HG03460 (cell line): ENCODE measurements at regions not wholly inside any gene's neighbourhood (a gene's known extent, or its start where the extent isn't known, plus 50 kb on each side); places are given as distances from the start of the nearest gene placed in this dataset.
"Not testable (repeated sequence)": the region's sequence is repeated elsewhere in the genome, so short reads cannot be mapped to it uniquely, and the experiment has no call there.

Experiments used
- ATAC-seq: cut with Tn5 transposase; IDR thresholded peaks from one replicate; pipeline ENCODE4 v1.9.1; 2021; ENCODE audit not compliant: unreplicated experiment

- ATAC-seq: no peak
Observed at GRCh38 chr6:11851387-11851786, 72.8 kb upstream of the ADTRP start.

GRCh38 chr6:11848852-11849731 is 70.5 kb upstream of the ADTRP start:
- ATAC-seq: no peak

GRCh38 chr6:11848346-11848651 is 69.7 kb upstream of the ADTRP start:
- no peak for ATAC-seq

GRCh38 chr6:11847515-11848345 is 69.1 kb upstream of the ADTRP start:
- ATAC-seq: no peak

- ATAC-seq: not testable (repeated sequence)
Observed at GRCh38 chr6:11847068-11847467, 68.5 kb upstream of the ADTRP start.

GRCh38 chr6:11845664-11846577 is 67.3 kb upstream of the ADTRP start:
- no peak for ATAC-seq

GRCh38 chr6:11842795-11843194 is 64.2 kb upstream of the ADTRP start:
- not testable (repeated sequence) for ATAC-seq

- ATAC-seq: no peak
Observed at GRCh38 chr6:11835065-11835464, 56.5 kb upstream of the ADTRP start.

GRCh38 chr6:11833626-11834592 is 55.3 kb upstream of the ADTRP start:
- ATAC-seq: peak; percentile 69

- no peak for ATAC-seq
Observed at GRCh38 chr6:11831653-11832052, 53.0 kb upstream of the ADTRP start.

GRCh38 chr6:11830520-11830919 is 51.9 kb upstream of the ADTRP start:
- no peak for ATAC-seq

GRCh38 chr6:11830105-11830504 is 51.5 kb upstream of the ADTRP start:
- no peak for ATAC-seq

GRCh38 chr6:11828262-11828870 is 49.8 kb upstream of the ADTRP start:
- ATAC-seq: no peak
